Neural progenitor cell (in vitro differentiated cells): ENCODE measurements at regions not wholly inside any gene's neighbourhood (a gene's known extent, or its start where the extent isn't known, plus 50 kb on each side); places are given as distances from the start of the nearest gene placed in this dataset.

Experiments used
- EZH2 ChIP-seq: fragments of 200-600 bp; sonication (generic); IDR thresholded peaks from 2 replicates; pipeline ENCODE4 v1.6.1; 2017; ENCODE audit warnings: antibody characterized with exemption, mild to moderate bottlenecking, moderate library complexity
- EZH2phosphoT487 ChIP-seq: fragments of 200-600 bp; sonication (generic); IDR thresholded peaks from 2 replicates; pipeline ENCODE4 v1.6.1; 2017; ENCODE audit warnings: antibody characterized with exemption
- TF ChIP-seq, protein P1 (sequence below): fragments of 200-600 bp; sonication (generic); IDR thresholded peaks from 2 replicates; pipeline ENCODE4 v1.5.1; 2017; ENCODE audit warnings: antibody characterized with exemption, mild to moderate bottlenecking

GRCh38 chr2:61605245-61605644 is 67.1 kb upstream of the XPO1 start:
- TF ChIP-seq, protein P1, sequence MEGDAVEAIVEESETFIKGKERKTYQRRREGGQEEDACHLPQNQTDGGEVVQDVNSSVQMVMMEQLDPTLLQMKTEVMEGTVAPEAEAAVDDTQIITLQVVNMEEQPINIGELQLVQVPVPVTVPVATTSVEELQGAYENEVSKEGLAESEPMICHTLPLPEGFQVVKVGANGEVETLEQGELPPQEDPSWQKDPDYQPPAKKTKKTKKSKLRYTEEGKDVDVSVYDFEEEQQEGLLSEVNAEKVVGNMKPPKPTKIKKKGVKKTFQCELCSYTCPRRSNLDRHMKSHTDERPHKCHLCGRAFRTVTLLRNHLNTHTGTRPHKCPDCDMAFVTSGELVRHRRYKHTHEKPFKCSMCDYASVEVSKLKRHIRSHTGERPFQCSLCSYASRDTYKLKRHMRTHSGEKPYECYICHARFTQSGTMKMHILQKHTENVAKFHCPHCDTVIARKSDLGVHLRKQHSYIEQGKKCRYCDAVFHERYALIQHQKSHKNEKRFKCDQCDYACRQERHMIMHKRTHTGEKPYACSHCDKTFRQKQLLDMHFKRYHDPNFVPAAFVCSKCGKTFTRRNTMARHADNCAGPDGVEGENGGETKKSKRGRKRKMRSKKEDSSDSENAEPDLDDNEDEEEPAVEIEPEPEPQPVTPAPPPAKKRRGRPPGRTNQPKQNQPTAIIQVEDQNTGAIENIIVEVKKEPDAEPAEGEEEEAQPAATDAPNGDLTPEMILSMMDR, result no peak
- no peak for TF ChIP-seq EZH2
- TF ChIP-seq EZH2phosphoT487, result no peak
